GM12892 (cell line): ENCODE measurements at regions not wholly inside any gene's neighbourhood (a gene's known extent, or its start where the extent isn't known, plus 50 kb on each side); places are given as distances from the start of the nearest gene placed in this dataset.

Source experiments
- DNase-seq: peaks from one replicate; pipeline ENCODE4 v3.0.0; 2011; ENCODE audit not compliant: insufficient read length
- FAIRE-seq: peaks from 2 replicates; lab custom pipeline; 2011; peaks lifted over from hg19 to GRCh38; lab: Jason Lieb, UNC
- POLR2A ChIP-seq: IDR thresholded peaks from 2 replicates; pipeline ENCODE4 v1.6.1; 2011; ENCODE audit warnings: low read depth, low read length, control low read depth
- POLR2AphosphoS5 ChIP-seq: IDR thresholded peaks from 2 replicates; pipeline ENCODE4 v1.6.1; 2011; ENCODE audit warnings: low read depth, low read length, control low read depth
- TAF1 ChIP-seq: IDR thresholded peaks from 2 replicates; pipeline ENCODE4 v1.6.1; 2011; ENCODE audit warnings: low read depth, mild to moderate bottlenecking, control low read depth, low read length, borderline replicate concordance

DNA sequence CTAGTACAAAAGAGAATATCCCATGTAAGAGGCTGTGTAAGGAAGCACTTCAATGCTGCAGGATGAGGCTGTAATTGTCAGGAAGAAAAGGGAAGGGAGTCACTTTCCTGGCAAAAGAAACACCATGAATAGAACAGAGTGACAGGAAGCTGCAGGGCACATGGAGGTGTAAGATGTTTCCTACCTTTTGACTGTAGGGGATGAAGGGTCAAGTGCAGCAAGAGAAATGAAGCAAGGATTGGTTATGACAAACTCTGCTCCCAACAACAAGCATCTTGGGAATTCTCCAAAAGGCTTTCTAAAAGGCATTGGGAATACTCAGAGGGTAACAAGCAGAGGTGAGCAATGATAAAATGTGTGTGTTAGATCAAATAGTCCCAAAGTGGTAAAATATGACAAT lies 74.3 kb upstream of the NPY2R start:
- TF ChIP-seq POLR2AphosphoS5, result no peak
- no peak for TF ChIP-seq POLR2A
- no peak for TF ChIP-seq TAF1
- DNase-seq (no peak), FAIRE-seq (no peak)

DNA sequence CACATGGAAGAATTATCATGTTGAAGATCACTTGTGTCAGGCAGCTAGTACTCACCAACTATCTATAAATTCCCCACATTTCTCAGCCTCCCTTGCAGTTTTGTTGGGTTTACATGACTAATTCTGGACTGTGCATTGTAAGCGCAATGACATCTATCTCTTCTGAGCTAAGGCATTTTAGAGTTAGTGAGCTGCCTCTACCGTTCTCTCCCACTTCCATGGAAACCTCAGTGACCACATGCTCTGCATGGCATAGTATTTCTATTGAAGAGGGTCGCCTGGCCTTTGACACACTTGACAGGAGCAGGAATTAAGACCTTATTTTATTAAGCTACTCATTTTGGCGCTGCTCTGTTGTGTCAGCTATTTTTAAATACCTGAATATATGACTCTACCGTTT lies 67.5 kb upstream of the NPY2R start:
- DNase-seq (no peak), FAIRE-seq (no peak)
- no peak for TF ChIP-seq POLR2A
- TF ChIP-seq TAF1, result no peak
- TF ChIP-seq POLR2AphosphoS5, result no peak

DNA sequence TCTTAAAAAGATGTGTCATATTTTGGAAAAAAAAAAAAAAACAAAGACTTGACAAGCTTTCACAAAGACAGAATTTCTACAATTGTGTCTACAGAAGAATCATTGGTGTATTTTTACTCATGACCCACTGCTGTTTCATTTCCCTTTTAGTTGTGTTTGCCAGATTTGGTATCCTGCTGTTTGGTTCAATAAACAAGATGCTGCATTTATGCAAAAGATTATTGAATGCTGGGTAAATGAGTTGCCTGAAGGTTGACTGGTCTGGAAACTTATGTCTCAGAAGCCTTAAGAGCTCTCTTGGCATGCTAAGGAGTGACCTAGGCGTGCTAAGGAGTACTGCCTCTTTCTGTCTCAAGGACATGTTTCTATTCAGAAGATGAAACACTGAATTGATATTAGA lies 64.9 kb upstream of the NPY2R start:
- DNase-seq (no peak), FAIRE-seq (no peak)
- no peak for TF ChIP-seq POLR2AphosphoS5
